Central memory CD8-positive, alpha-beta T cell (primary cell): ENCODE measurements at regions not wholly inside any gene's neighbourhood (a gene's known extent, or its start where the extent isn't known, plus 50 kb on each side); places are given as distances from the start of the nearest gene placed in this dataset.
A peak's percentile ranks its signal among the peaks of the same experiment; 100 is the strongest.

ENCODE experiments used
- ATAC-seq: fragments of 150-1000 bp; cut with Tn5 transposase; replicated peaks from 2 replicates; pipeline ENCODE4 v1.10.0; 2022; ENCODE audit warnings: mild to moderate bottlenecking, moderate FRiP score, moderate number of reproducible peaks; ENCODE audit not compliant: poor library complexity, severe bottlenecking; ENCODE audit errors: extremely low read depth
- DNase-seq, 2 donors: peaks; one replicate each; pipeline ENCODE4 v3.0.0; 2021; ENCODE audit warnings: low spot score in 2 of 2
- H3K27ac Mint-ChIP-seq: one replicate; pipeline ENCODE4 v1.8.0; 2022; ENCODE audit warnings: low read depth, mild to moderate bottlenecking, moderate library complexity, mixed read lengths
- H3K27me3 Mint-ChIP-seq: one replicate; pipeline ENCODE4 v1.8.0; 2022; ENCODE audit warnings: mixed read lengths
- H3K36me3 Mint-ChIP-seq: one replicate; pipeline ENCODE4 v1.8.0; 2022; ENCODE audit warnings: mild to moderate bottlenecking, moderate library complexity, mixed read lengths; ENCODE audit not compliant: insufficient read depth
- H3K4me1 Mint-ChIP-seq: one replicate; pipeline ENCODE4 v1.8.0; 2022; ENCODE audit warnings: mixed read lengths
- H3K4me3 Mint-ChIP-seq: one replicate; pipeline ENCODE4 v1.8.0; 2022; ENCODE audit warnings: mild to moderate bottlenecking, moderate library complexity, mixed read lengths
- H3K9me3 Mint-ChIP-seq: one replicate; pipeline ENCODE4 v1.8.0; 2022; ENCODE audit warnings: mixed read lengths

DNA sequence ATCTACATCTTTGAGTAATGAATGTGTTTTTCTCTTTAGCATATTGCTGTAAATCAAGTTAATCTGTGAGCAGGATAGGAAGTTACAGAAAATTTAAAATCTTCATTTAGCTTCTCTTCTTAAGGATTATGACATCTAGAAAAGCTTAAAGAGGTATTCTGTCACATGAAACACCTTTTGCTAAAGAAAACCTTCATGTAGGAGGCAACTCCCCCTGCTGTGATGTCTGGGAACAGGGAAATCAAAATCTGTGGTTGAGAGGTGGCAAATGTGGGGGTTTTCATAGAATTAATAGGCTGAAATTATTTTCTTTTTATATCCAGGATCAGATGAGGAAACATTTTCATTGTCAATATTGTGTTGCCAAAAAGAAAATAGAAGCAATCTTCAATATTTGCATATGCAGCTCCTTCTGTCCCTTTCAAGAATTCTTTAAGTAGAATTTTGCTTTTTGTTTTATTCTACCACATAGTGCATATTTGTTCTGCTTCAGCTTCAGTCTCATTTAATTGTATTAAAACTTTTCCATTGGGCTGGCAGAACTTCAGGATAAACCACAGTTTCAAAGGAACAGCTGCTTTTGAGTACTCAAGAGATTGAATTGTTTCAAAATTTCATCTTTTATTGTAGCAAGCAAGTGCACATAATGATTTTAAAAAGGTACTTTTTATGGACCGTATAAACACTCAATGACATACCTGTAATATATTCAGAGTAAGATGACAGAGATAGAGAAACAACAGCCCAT, 128.4 kb downstream of the RAP2B start:
- H3K4me1 Mint-ChIP-seq = peaks cover 46% of the 10 kb centered on the region
- H3K4me3 Mint-ChIP-seq = no peak overlapping the region
- no peak overlapping the region for H3K27ac Mint-ChIP-seq
- no peaks in the 10 kb centered on the region for H3K9me3 Mint-ChIP-seq
- DNase-seq (no peak), ATAC-seq (no peak)
- no peaks in the 10 kb centered on the region for H3K36me3 Mint-ChIP-seq
- H3K27me3 Mint-ChIP-seq = no peaks in the 10 kb centered on the region

- no peaks in the 10 kb centered on the region for H3K9me3 Mint-ChIP-seq
- no peaks in the 10 kb centered on the region for H3K36me3 Mint-ChIP-seq
- DNase-seq (no peak), ATAC-seq (peak; percentile 32)
- H3K4me1 Mint-ChIP-seq = peaks cover 39% of the 10 kb centered on the region
- H3K27ac Mint-ChIP-seq = no peak overlapping the region
- H3K27me3 Mint-ChIP-seq = no peaks in the 10 kb centered on the region
- no peak overlapping the region for H3K4me3 Mint-ChIP-seq
Observed at GRCh38 chr3:153291059-153291685, 129.1 kb downstream of the RAP2B start.

GRCh38 chr3:153293265-153293664, 131.2 kb downstream of the RAP2B start:
- peaks cover 26% of the 10 kb centered on the region for H3K4me1 Mint-ChIP-seq
- ATAC-seq (no peak), DNase-seq (no peak)
- H3K9me3 Mint-ChIP-seq = no peaks in the 10 kb centered on the region
- no peak overlapping the region for H3K4me3 Mint-ChIP-seq
- H3K27ac Mint-ChIP-seq = no peak overlapping the region
- no peaks in the 10 kb centered on the region for H3K36me3 Mint-ChIP-seq
- no peaks in the 10 kb centered on the region for H3K27me3 Mint-ChIP-seq

DNA sequence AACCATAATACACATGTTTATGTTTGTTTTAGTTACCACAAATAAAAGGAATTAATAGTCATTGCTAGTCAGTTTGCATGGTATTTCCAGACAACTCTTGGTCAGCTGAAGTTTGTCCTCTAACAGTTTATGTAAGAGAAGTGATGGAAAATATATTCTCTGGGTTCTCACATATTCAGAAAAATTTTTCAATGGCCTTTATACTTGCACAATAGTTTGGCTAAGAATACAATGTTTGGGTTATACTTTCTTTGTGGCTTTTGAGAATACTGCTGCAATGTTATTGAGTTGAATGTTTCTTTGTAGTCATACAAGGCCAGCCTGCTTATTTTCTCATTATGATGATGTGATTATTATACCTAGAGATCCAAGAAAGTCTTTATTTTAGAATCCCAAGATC, 133.9 kb downstream of the RAP2B start:
- no peaks in the 10 kb centered on the region for H3K36me3 Mint-ChIP-seq
- H3K4me1 Mint-ChIP-seq = peaks cover 10% of the 10 kb centered on the region
- no peak for DNase-seq
- H3K9me3 Mint-ChIP-seq = no peaks in the 10 kb centered on the region
- no peak overlapping the region for H3K27ac Mint-ChIP-seq
- no peak for ATAC-seq
- no peak overlapping the region for H3K4me3 Mint-ChIP-seq
- no peaks in the 10 kb centered on the region for H3K27me3 Mint-ChIP-seq

- Mint-ChIP-seq H3K4me3 (no peak overlapping the region), H3K4me1 (no peaks in the 10 kb centered on the region), H3K36me3 (no peaks in the 10 kb centered on the region), H3K27me3 (no peaks in the 10 kb centered on the region), H3K27ac (no peak overlapping the region), H3K9me3 (no peaks in the 10 kb centered on the region)
- DNase-seq = no peak
- no peak for ATAC-seq
Observed at GRCh38 chr3:153305189-153305588, 143.2 kb downstream of the RAP2B start.

DNA sequence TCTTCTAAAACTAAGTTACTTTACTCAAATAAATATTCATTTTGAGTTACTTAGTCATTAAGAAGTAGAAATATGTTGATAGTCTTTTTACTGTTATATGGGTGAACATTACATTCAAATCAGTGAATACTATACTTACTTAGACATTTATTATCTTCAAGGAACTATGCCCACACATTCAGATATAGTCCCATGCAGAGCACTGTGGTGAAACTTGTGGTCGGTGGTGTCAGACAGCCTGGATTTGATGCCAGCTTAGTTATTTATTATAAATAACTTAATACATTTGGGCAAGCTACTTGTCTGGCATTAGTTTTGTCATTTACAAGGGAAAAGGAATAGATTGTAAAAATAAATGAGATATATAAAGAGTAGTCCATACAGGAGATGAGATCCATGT, 149.5 kb downstream of the RAP2B start:
- no peak for DNase-seq
- peak; percentile 49 for ATAC-seq
- no peak overlapping the region for H3K27ac Mint-ChIP-seq
- H3K36me3 Mint-ChIP-seq = no peaks in the 10 kb centered on the region
- no peaks in the 10 kb centered on the region for H3K9me3 Mint-ChIP-seq
- H3K27me3 Mint-ChIP-seq = no peaks in the 10 kb centered on the region
- H3K4me3 Mint-ChIP-seq = no peak overlapping the region
- H3K4me1 Mint-ChIP-seq = peaks cover 16% of the 10 kb centered on the region

DNA sequence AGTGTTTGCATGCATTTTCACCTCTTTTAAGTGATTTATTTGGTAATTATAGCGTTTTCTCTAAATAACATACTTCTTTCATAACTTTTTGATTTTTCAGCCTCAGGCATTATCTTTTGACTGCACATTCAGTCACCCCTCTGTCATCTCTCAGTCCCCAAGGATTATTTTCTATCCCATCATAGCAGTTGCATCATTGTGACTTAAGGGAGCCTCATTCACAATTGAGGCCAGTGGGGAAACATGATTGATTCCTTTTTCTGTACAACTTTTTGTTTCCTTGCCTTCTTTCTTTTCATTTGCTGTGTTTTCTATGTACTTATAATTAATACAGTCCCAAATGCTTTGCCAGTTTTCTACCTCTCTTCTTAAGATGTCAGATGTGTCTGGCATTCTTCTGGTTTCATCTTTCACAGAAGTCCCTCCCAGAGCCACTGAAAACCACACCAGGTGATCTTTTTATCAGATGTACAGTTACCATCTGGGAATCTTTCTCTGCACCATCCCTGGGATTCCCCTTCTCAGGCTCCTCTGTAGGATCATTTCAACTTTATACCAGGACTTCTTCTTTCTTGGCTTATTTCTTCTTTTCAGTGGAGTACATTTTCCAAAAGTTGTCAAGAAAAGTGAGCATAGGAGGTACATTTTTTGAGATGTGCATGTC, 151.4 kb downstream of the RAP2B start:
- Mint-ChIP-seq H3K27me3 (no peaks in the 10 kb centered on the region), H3K27ac (peak overlapping the region; percentile 6), H3K4me3 (peak overlapping the region; percentile 42), H3K4me1 (peaks cover 16% of the 10 kb centered on the region), H3K36me3 (peaks cover 1% of the 10 kb centered on the region), H3K9me3 (no peaks in the 10 kb centered on the region)
- ATAC-seq (no peak), DNase-seq (no peak)

DNA sequence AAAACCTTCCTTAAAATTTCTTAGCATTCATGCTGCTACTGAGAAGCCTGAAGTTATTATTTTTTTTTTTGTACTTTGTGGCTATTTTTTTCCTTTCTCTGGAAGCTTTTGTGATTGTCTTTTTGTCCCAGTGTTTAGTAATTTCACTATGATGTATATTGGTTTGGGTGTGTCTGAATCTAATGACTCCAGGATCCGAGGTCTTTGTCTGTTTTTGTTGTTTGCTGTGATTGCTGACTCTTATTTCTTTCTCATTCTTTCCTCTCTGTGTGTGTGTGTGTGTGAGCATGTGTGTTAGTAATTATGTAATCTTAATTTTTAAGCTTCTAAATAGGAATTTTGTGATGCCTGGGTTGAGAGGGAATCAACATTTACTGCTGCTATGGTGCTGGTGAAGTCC, 152.0 kb downstream of the RAP2B start:
- Mint-ChIP-seq H3K4me1 (peaks cover 22% of the 10 kb centered on the region), H3K27ac (peak overlapping the region; percentile 6), H3K9me3 (no peaks in the 10 kb centered on the region), H3K27me3 (no peaks in the 10 kb centered on the region), H3K36me3 (peaks cover 4% of the 10 kb centered on the region), H3K4me3 (no peak overlapping the region)
- ATAC-seq = no peak
- DNase-seq = no peak

DNA sequence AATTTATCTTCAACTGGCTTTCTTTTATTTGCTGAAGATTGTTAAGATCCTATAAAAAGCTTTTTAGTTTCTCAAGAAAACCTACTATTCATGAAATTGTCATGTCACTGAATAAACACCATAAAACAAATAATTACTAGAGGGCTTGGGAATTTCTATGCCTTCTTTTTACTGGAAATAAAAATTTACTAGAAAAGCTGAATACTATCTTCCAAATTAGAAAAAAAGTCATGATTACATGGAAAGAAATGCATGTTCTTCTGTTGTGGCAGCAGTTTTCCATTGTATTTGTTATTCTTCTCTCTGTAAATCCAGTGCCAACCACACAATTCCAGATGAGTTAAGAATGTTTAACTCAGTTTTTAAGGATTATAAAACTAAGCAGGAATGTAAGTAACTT, 153.8 kb downstream of the RAP2B start:
- no peak overlapping the region for H3K27ac Mint-ChIP-seq
- peaks cover 4% of the 10 kb centered on the region for H3K36me3 Mint-ChIP-seq
- no peak overlapping the region for H3K4me3 Mint-ChIP-seq
- H3K27me3 Mint-ChIP-seq = no peaks in the 10 kb centered on the region
- DNase-seq (no peak), ATAC-seq (no peak)
- no peaks in the 10 kb centered on the region for H3K9me3 Mint-ChIP-seq
- peaks cover 35% of the 10 kb centered on the region for H3K4me1 Mint-ChIP-seq

DNA sequence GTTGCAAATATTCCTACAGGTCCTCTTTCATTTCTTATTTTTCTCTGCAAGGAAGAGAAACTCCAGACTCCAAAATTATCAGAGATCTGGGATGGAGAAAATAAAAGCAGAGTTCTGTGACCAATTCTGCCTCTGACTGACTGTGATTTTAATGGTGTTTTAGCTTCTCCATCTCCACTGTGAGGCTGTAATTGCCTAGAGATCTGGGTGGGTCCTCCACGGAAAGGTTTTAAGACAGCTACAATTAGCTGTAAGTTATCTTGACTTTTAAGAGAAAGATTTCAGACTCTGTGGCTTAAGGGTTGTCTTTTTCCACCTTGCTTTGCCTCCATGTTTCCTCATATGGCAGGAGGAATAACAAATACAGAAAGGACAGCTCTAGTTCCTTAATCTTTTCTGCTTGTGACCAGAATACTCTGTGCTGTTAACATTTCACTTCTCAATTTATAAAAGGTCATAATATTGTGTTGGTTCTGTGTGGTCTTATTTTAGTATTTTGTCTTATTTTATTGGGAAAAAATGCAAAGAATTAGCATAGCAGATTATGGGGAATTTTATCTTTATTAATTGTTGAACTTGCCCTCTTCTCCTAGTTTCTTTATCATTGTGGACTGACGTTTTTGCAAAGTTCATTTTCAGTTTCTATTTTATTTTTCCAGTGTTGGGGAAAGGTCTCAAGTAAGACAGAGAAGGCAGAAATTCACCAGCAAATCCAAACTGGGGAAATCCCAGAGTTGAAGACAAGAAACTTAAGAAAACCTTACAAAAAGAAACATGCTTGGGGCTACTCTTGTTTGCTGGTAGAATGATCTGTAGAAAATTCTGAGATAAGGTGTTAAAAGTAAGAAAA, 157.9 kb downstream of the RAP2B start:
- peaks cover 4% of the 10 kb centered on the region for H3K36me3 Mint-ChIP-seq
- peaks cover 20% of the 10 kb centered on the region for H3K4me1 Mint-ChIP-seq
- no peak for ATAC-seq
- no peak for DNase-seq
- H3K9me3 Mint-ChIP-seq = no peaks in the 10 kb centered on the region
- no peaks in the 10 kb centered on the region for H3K27me3 Mint-ChIP-seq
- H3K27ac Mint-ChIP-seq = no peak overlapping the region
- H3K4me3 Mint-ChIP-seq = peak overlapping the region; percentile 43

DNA sequence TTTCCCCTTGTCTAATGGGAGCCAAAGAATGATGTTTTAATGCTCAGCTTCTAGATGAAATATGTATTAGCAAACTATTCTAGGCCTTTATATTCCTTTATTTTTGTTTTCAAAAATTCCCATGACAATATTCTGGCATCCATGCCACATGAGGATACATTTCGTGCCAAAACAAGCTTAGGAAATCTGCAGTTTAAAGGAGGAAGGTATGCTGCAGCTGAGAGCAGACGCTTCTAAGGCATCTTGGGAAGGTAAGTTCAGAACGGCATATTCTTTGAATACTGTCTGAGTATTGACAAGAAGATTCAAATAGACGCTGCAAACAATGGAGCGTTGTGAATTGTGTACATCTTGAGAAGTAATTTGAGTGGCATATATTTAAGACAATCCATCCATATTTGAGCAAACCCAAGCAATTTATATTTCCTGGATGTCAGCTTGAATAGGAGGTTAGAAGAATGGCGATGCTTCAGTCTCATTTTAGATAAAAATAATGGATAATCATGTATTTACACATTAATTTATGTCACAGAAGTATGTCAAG, 158.6 kb downstream of the RAP2B start:
- Mint-ChIP-seq H3K4me3 (peak overlapping the region; percentile 43), H3K36me3 (peaks cover 4% of the 10 kb centered on the region), H3K4me1 (peaks cover 20% of the 10 kb centered on the region), H3K27me3 (no peaks in the 10 kb centered on the region), H3K9me3 (no peaks in the 10 kb centered on the region), H3K27ac (no peak overlapping the region)
- DNase-seq (no peak), ATAC-seq (no peak)

GRCh38 chr3:153328690-153329089, 166.7 kb downstream of the RAP2B start:
- Mint-ChIP-seq H3K36me3 (no peaks in the 10 kb centered on the region), H3K27ac (no peak overlapping the region), H3K9me3 (no peaks in the 10 kb centered on the region), H3K4me1 (peaks cover 6% of the 10 kb centered on the region), H3K4me3 (no peak overlapping the region), H3K27me3 (no peaks in the 10 kb centered on the region)
- ATAC-seq (no peak), DNase-seq (no peak)
